ENCODE measurements at regions not wholly inside any gene's neighbourhood (a gene's known extent, or its start where the extent isn't known, plus 50 kb on each side); places are given as distances from the start of the nearest gene placed in this dataset.

DNA sequence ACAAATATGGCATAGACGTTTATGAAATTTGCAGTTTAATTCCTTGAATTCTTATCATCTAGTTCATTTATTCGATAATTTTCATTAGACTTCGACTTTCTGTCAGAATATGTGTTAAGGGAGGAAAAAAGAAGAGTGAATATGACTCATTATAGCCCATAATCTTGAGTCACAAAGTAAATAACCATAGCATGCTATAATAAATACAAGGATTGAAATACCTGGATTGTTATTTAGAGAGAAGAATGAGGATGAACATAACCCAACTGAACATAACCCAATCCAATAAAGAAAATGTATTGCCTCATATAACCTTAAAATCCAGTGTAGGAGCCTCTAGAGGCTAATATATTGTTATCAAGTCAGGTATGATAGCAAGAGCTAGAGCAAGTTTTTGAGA lies 1858.3 kb upstream of the RAG2 start (continued):
- TF ChIP-seq CSRNP2 (CRISPR knock-in tag; conservative IDR thresholded peaks at IDR 0.05; ENCODE audit: low read depth) (no peak), ZNF670 (CRISPR knock-in tag; IDR thresholded peaks at IDR 0.05; ENCODE audit: borderline replicate concordance) (no peak), PBX2 (CRISPR knock-in tag; IDR thresholded peaks at IDR 0.05) (no peak), PHF8 (CRISPR knock-in tag; IDR thresholded peaks at IDR 0.05) (no peak), KDM1A (CRISPR knock-in tag; IDR thresholded peaks at IDR 0.05) (no peak), TMF1 (CRISPR knock-in tag; IDR thresholded peaks at IDR 0.05; ENCODE audit: low read depth) (no peak), MNT (IDR thresholded peaks at IDR 0.05) (no peak), CBX2 (IDR thresholded peaks at IDR 0.05; ENCODE audit: low read depth, low read length) (no peak), CBX2 (CRISPR knock-in tag; IDR thresholded peaks at IDR 0.05; ENCODE audit: low read depth) (no peak), RFXANK (CRISPR knock-in tag; IDR thresholded peaks at IDR 0.05) (no peak)

GRCh38 chr11:38448284-38448683 lies 1850.2 kb upstream of the RAG2 start:
- Histone ChIP-seq H3K4me3 (replicated peaks in 1 of 3; ENCODE audit: insufficient read depth in 1 of 3, low read depth in 2 of 3, low read length in 3 of 3) (no peak overlapping the region), H3K79me2 (ENCODE audit: insufficient read depth, low read length) (no peaks in the 10 kb centered on the region), H3K4me1 (ENCODE audit: insufficient read depth, low read length) (no peaks in the 10 kb centered on the region), H3K9me3 (ENCODE audit: low read length) (peaks cover 17% of the 10 kb centered on the region; the same call in 1 of the 2 replicates), H2AFZ (ENCODE audit: low read length) (no peak overlapping the region), H3K4me2 (ENCODE audit: low read depth, low read length) (no peak overlapping the region), H3K27ac (ENCODE audit: extremely low read length, insufficient read depth, low read length) (no peak overlapping the region), H3K27me3 (ENCODE audit: control insufficient read depth in 1 of 2, insufficient read depth in 2 of 2, low read length in 2 of 2) (no peaks in the 10 kb centered on the region), H4K20me1 (ENCODE audit: insufficient read depth, low read length) (no peaks in the 10 kb centered on the region), H3K36me3 (replicated peaks in 1 of 2; ENCODE audit: control insufficient read depth in 1 of 2, insufficient read depth in 2 of 2, low read length in 2 of 2) (no peaks in the 10 kb centered on the region), H3K9ac (ENCODE audit: insufficient read depth, low read depth, low read length) (no peak overlapping the region)
- WGBS (ENCODE audit: low lambda C conversion rate): 0% methylated on average over 1 of the region's 2 CpGs
- ChIA-PET POLR2A (no interaction called here), CTCF (ENCODE audit: low intra/inter-chr PET ratio, low total read pairs) (no interaction called here)
- in situ Hi-C loops (cut with HindIII; ENCODE audit: extremely low pct_ligation_motif_present, low pct_unique_long_range_greater_than_20kb): no loop called here
- FAIRE-seq (no peak), ATAC-seq (no peak), DNase-seq (ENCODE audit: low spot score) (no peak)
- BruUV-seq (replicated peaks): no TSS peak
- intact Hi-C loops (cut with micrococcal nuclease; ENCODE audit: unreplicated experiment): no loop called here
- TF ChIP-seq GABPA (IDR thresholded peaks at IDR 0.05; ENCODE audit: low read depth, low read length): no peak
- no peak for TF ChIP-seq GABPA (CRISPR knock-in tag; IDR thresholded peaks at IDR 0.05; ENCODE audit: low read depth)
- TF ChIP-seq GTF2F1 (IDR thresholded peaks at IDR 0.05; ENCODE audit: low read length): no peak
- no peak for TF ChIP-seq NKX3-1 (CRISPR knock-in tag; IDR thresholded peaks at IDR 0.05)
- TF ChIP-seq FOSL1 (CRISPR knock-in tag; IDR thresholded peaks at IDR 0.05; ENCODE audit: borderline replicate concordance): no peak
- no peak for TF ChIP-seq POLR2G (IDR thresholded peaks at IDR 0.05; ENCODE audit: low read depth, low read length)
- no peak for TF ChIP-seq FOXK1 (CRISPR knock-in tag; IDR thresholded peaks at IDR 0.05; ENCODE audit: borderline replicate concordance, low read depth)
- TF ChIP-seq ZNF326 (CRISPR knock-in tag; IDR thresholded peaks at IDR 0.05; ENCODE audit: borderline replicate concordance): no peak
- TF ChIP-seq, protein P1, sequence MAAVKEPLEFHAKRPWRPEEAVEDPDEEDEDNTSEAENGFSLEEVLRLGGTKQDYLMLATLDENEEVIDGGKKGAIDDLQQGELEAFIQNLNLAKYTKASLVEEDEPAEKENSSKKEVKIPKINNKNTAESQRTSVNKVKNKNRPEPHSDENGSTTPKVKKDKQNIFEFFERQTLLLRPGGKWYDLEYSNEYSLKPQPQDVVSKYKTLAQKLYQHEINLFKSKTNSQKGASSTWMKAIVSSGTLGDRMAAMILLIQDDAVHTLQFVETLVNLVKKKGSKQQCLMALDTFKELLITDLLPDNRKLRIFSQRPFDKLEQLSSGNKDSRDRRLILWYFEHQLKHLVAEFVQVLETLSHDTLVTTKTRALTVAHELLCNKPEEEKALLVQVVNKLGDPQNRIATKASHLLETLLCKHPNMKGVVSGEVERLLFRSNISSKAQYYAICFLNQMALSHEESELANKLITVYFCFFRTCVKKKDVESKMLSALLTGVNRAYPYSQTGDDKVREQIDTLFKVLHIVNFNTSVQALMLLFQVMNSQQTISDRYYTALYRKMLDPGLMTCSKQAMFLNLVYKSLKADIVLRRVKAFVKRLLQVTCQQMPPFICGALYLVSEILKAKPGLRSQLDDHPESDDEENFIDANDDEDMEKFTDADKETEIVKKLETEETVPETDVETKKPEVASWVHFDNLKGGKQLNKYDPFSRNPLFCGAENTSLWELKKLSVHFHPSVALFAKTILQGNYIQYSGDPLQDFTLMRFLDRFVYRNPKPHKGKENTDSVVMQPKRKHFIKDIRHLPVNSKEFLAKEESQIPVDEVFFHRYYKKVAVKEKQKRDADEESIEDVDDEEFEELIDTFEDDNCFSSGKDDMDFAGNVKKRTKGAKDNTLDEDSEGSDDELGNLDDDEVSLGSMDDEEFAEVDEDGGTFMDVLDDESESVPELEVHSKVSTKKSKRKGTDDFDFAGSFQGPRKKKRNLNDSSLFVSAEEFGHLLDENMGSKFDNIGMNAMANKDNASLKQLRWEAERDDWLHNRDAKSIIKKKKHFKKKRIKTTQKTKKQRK (IDR thresholded peaks at IDR 0.05; ENCODE audit: low read length): no peak
- no peak for TF ChIP-seq ZFP41 (CRISPR knock-in tag; IDR thresholded peaks at IDR 0.05; ENCODE audit: borderline replicate concordance)

Measured in HepG2 (cell line).